ENCODE measurements at regions not wholly inside any gene's neighbourhood (a gene's known extent, or its start where the extent isn't known, plus 50 kb on each side); places are given as distances from the start of the nearest gene placed in this dataset.

DNA sequence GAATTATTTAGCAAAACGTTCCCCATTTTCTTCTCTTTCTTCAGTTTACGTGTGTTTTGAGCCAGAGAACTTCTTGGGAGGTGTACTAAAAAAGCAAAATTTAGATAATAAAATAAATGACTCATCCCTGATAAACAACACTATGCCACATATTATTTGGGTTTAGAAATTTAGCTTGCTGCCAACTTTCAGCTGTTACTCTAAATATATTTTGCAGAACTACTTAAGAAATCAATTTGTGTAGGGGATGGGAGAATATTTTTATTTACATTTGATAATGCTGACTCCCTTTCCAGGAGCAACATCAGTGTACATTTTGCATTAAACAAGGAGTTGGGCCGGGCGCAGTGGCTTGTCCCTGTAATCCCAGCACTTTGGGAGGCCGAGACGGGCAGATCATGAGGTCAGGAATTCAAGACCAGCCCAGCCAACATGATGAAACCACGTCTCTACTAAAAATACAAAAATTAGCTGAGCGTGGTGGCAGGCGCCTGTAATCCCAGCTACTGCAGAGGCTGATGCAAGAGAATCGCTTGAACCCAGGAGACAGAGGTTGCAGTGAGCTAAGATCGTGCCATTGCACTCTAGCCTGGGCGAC lies 151.4 kb upstream of the ZRANB2 start:
- TF ChIP-seq CTCF (IDR thresholded peaks at IDR 0.05) (no peak), POLR2AphosphoS5 (IDR thresholded peaks at IDR 0.05; ENCODE audit: low read depth, low read length) (no peak), SIN3A (IDR thresholded peaks at IDR 0.05; ENCODE audit: borderline replicate concordance, insufficient read depth, low read depth, low read length) (no peak)
- TF ChIP-seq, protein P1, sequence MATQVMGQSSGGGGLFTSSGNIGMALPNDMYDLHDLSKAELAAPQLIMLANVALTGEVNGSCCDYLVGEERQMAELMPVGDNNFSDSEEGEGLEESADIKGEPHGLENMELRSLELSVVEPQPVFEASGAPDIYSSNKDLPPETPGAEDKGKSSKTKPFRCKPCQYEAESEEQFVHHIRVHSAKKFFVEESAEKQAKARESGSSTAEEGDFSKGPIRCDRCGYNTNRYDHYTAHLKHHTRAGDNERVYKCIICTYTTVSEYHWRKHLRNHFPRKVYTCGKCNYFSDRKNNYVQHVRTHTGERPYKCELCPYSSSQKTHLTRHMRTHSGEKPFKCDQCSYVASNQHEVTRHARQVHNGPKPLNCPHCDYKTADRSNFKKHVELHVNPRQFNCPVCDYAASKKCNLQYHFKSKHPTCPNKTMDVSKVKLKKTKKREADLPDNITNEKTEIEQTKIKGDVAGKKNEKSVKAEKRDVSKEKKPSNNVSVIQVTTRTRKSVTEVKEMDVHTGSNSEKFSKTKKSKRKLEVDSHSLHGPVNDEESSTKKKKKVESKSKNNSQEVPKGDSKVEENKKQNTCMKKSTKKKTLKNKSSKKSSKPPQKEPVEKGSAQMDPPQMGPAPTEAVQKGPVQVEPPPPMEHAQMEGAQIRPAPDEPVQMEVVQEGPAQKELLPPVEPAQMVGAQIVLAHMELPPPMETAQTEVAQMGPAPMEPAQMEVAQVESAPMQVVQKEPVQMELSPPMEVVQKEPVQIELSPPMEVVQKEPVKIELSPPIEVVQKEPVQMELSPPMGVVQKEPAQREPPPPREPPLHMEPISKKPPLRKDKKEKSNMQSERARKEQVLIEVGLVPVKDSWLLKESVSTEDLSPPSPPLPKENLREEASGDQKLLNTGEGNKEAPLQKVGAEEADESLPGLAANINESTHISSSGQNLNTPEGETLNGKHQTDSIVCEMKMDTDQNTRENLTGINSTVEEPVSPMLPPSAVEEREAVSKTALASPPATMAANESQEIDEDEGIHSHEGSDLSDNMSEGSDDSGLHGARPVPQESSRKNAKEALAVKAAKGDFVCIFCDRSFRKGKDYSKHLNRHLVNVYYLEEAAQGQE (IDR thresholded peaks at IDR 0.05; ENCODE audit: insufficient read depth in 1 of 2, low read depth in 2 of 2, low read length in 1 of 2) = no peak
